GM10266 (cell line): ENCODE measurements at regions not wholly inside any gene's neighbourhood (a gene's known extent, or its start where the extent isn't known, plus 50 kb on each side); places are given as distances from the start of the nearest gene placed in this dataset.

Experiments
- DNase-seq: peaks from one replicate; pipeline ENCODE4 v3.0.0; 2012; ENCODE audit errors: extremely low spot score
- CTCF ChIP-seq: IDR thresholded peaks from 2 replicates; pipeline ENCODE4 v1.5.1; 2012; ENCODE audit warnings: mild to moderate bottlenecking, low read depth; ENCODE audit not compliant: control insufficient read depth, insufficient read depth; ENCODE audit errors: missing control alignments

GRCh38 chr1:117683571-117684285 lies 77.9 kb downstream of the TENT5C start:
- DNase-seq, result no peak
- TF ChIP-seq CTCF, result no peak

DNA sequence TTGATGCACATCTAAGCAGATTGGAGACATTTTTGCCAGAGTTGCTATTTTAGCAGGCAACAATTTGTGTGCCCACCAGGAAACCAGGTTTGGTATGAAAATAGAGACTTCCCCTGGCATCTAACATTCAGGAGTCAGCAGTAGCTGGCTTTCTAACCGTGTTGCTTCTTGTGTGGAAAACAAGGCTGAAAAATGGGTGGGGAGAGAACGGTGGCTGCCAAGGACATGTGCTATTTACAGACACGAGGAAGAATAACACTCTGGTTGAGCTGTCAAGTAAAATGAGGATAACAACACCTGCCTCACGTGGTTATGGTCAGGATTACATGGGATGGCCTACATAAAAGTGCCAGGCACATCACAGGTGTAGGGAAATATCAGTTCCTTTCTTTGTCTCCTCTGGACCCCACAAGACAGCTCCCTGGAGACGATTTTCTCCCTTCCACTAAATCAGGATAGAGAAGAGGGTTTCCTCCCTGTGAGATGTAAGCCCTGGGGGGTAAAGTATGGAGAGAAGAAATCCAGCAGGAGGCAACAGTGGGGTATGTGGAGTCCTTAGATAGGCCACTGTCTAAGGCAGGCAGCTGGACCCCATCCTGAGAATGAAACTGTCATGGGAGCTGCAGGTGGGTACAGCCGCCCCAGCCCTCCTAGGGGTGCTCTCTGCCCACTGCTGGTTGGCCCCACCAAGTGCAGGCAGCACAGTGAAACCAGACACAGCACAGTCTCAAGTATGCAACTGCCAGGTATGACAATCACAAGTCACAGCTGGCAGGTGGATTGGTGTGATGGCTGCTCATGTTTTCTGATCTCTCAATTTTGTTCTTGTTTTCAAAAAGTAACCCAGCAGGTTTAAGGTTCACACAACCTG lies 80.3 kb downstream of the TENT5C start:
- no peak for DNase-seq
- no peak for TF ChIP-seq CTCF

DNA sequence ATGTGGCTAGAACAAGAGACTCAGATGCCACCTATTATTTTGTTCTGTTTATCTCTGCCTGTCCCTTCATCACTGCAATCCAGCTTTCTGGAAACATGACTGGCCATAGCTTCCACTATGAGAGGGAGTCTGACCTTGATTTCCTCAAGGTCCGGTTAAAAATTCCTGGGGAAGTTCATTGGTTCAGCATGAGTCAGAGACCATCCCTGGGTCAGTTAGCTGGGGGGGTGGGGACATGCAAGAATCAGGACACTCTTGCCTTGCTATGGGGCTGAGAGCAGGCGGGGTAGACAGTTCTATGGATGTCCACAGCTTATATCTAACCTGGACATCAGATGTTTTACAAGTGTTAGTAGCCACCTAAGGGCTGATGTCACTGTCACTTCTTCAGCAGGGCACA lies 81.1 kb downstream of the TENT5C start:
- no peak for DNase-seq
- no peak for TF ChIP-seq CTCF

DNA sequence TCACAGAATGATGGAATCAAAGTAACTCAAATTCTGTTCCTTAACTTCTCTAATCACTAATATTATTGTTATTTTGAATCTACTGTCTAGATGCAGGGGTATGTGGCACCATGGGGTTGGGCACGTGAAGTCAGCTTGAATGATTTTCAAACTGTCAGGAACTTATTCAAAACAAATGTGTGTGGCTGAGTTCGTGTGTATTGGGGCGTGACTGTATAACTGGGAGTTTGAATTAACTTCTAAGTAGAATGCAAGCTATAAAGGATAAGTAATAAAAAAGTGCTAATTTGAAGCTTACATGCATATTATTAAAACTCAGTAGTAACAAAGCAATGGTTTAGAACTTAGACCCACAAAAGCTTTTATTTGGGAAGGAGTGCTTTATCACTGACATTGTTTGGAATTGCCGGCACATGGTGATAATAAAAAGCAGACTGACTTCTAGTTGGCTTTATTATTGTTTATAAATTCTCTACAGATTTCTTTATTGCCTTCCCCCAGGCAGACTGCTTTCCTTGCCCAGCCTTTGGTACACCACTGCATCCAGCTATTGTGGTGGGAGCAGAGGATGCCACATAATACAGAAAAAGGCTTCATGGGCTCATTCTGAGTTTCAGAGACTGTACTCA lies 84.3 kb downstream of the TENT5C start:
- no peak for DNase-seq
- TF ChIP-seq CTCF, result no peak

DNA sequence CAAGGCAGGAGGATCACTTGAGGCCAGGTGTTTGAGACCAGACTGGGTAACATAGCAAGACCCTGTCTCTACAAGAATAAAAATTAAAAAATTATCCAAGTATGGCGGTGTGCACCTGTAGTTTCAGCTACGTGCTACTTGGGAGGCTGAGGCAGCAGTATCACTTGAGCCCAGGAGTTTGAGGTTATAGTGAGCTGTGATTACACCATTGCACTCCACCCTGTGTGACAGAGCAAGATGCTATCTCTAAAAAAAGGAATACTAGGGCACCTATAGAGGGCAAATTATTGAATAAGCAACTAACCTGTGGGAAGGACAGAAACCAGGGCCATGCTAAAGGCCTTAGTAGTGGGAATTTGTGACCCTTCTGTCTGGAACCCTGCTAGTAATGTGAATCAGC lies 86.1 kb downstream of the TENT5C start:
- no peak for TF ChIP-seq CTCF
- no peak for DNase-seq

- TF ChIP-seq CTCF, result no peak
- DNase-seq, result no peak
Measured at GRCh38 chr1:117694543-117694942, 88.7 kb downstream of the TENT5C start.

GRCh38 chr1:117695796-117696490 lies 90.1 kb downstream of the TENT5C start:
- no peak for DNase-seq
- no peak for TF ChIP-seq CTCF
